ENCODE measurements at regions not wholly inside any gene's neighbourhood (a gene's known extent, or its start where the extent isn't known, plus 50 kb on each side); places are given as distances from the start of the nearest gene placed in this dataset.
"Not testable (repeated sequence)": the region's sequence is repeated elsewhere in the genome, so short reads cannot be mapped to it uniquely, and the experiment has no call there.

GRCh38 chr21:6553505-6554376, 3967.6 kb upstream of the TPTE start:
- intact Hi-C loops (cut with DNase I); H3K9me3 ChIP-seq; H3K9ac ChIP-seq (ENCODE audit: low read depth in 2 of 2, low read length in 2 of 2); DNase-seq; H3K27me3 ChIP-seq; H3K36me3 ChIP-seq; H3K4me1 ChIP-seq; H3K4me3 ChIP-seq; H3K27ac ChIP-seq: not testable (repeated sequence)

GRCh38 chr21:6554377-6554864, 3967.0 kb upstream of the TPTE start:
- H3K36me3 ChIP-seq; H3K9me3 ChIP-seq; H3K27me3 ChIP-seq; intact Hi-C loops (cut with DNase I); H3K27ac ChIP-seq; H3K4me1 ChIP-seq; DNase-seq; H3K9ac ChIP-seq (ENCODE audit: low read depth in 2 of 2, low read length in 2 of 2); H3K4me3 ChIP-seq: not testable (repeated sequence)

GRCh38 chr21:6556516-6556915, 3964.9 kb upstream of the TPTE start:
- intact Hi-C loops (cut with DNase I); H3K4me1 ChIP-seq; H3K9ac ChIP-seq (ENCODE audit: low read depth in 2 of 2, low read length in 2 of 2); DNase-seq; H3K27me3 ChIP-seq; H3K9me3 ChIP-seq; H3K4me3 ChIP-seq; H3K27ac ChIP-seq; H3K36me3 ChIP-seq: not testable (repeated sequence)

- H3K4me1 ChIP-seq; H3K27me3 ChIP-seq; DNase-seq; intact Hi-C loops (cut with DNase I); H3K36me3 ChIP-seq; H3K9me3 ChIP-seq; H3K27ac ChIP-seq; H3K9ac ChIP-seq (ENCODE audit: low read depth in 2 of 2, low read length in 2 of 2); H3K4me3 ChIP-seq: not testable (repeated sequence)
Observed at GRCh38 chr21:6557415-6557814, 3964.0 kb upstream of the TPTE start.

- intact Hi-C loops (cut with DNase I); H3K36me3 ChIP-seq; H3K27ac ChIP-seq; DNase-seq; H3K27me3 ChIP-seq; H3K9ac ChIP-seq (ENCODE audit: low read depth in 2 of 2, low read length in 2 of 2); H3K9me3 ChIP-seq; H3K4me1 ChIP-seq; H3K4me3 ChIP-seq: not testable (repeated sequence)
Observed at GRCh38 chr21:6561168-6561567, 3960.2 kb upstream of the TPTE start.

GRCh38 chr21:6561578-6561977, 3959.8 kb upstream of the TPTE start:
- intact Hi-C loops (cut with DNase I); H3K27ac ChIP-seq; H3K9ac ChIP-seq (ENCODE audit: low read depth in 2 of 2, low read length in 2 of 2); H3K36me3 ChIP-seq; H3K9me3 ChIP-seq; H3K4me1 ChIP-seq; H3K4me3 ChIP-seq; DNase-seq; H3K27me3 ChIP-seq: not testable (repeated sequence)

- H3K4me3 ChIP-seq; H3K36me3 ChIP-seq; H3K4me1 ChIP-seq; H3K9me3 ChIP-seq; H3K9ac ChIP-seq (ENCODE audit: low read depth in 2 of 2, low read length in 2 of 2); DNase-seq; H3K27me3 ChIP-seq; intact Hi-C loops (cut with DNase I); H3K27ac ChIP-seq: not testable (repeated sequence)
Observed at GRCh38 chr21:6564543-6565166, 3956.7 kb upstream of the TPTE start.

- H3K9me3 ChIP-seq; H3K4me3 ChIP-seq; H3K36me3 ChIP-seq; H3K9ac ChIP-seq (ENCODE audit: low read depth in 2 of 2, low read length in 2 of 2); H3K27ac ChIP-seq; intact Hi-C loops (cut with DNase I); H3K27me3 ChIP-seq; H3K4me1 ChIP-seq: not testable (repeated sequence)
- peak; percentile 12 for DNase-seq
Observed at GRCh38 chr21:6565190-6566094, 3955.9 kb upstream of the TPTE start.

- H3K27me3 ChIP-seq; intact Hi-C loops (cut with DNase I); H3K27ac ChIP-seq; H3K9me3 ChIP-seq; H3K4me3 ChIP-seq; H3K4me1 ChIP-seq; DNase-seq; H3K36me3 ChIP-seq; H3K9ac ChIP-seq (ENCODE audit: low read depth in 2 of 2, low read length in 2 of 2): not testable (repeated sequence)
Observed at GRCh38 chr21:6567542-6567941, 3953.8 kb upstream of the TPTE start.

GRCh38 chr21:6569152-6569551, 3952.2 kb upstream of the TPTE start:
- H3K4me3 ChIP-seq; H3K27me3 ChIP-seq; H3K9me3 ChIP-seq; intact Hi-C loops (cut with DNase I); H3K9ac ChIP-seq (ENCODE audit: low read depth in 2 of 2, low read length in 2 of 2); H3K4me1 ChIP-seq; H3K27ac ChIP-seq; H3K36me3 ChIP-seq; DNase-seq: not testable (repeated sequence)

- H3K9ac ChIP-seq (ENCODE audit: low read depth in 2 of 2, low read length in 2 of 2); intact Hi-C loops (cut with DNase I); H3K4me1 ChIP-seq; H3K9me3 ChIP-seq; H3K27ac ChIP-seq; H3K4me3 ChIP-seq; H3K36me3 ChIP-seq; DNase-seq; H3K27me3 ChIP-seq: not testable (repeated sequence)
Observed at GRCh38 chr21:6569587-6570392, 3951.6 kb upstream of the TPTE start.

GRCh38 chr21:6570700-6571368, 3950.5 kb upstream of the TPTE start:
- H3K36me3 ChIP-seq; H3K4me1 ChIP-seq; H3K9me3 ChIP-seq; H3K27ac ChIP-seq; intact Hi-C loops (cut with DNase I); H3K27me3 ChIP-seq; H3K4me3 ChIP-seq; H3K9ac ChIP-seq (ENCODE audit: low read depth in 2 of 2, low read length in 2 of 2); DNase-seq: not testable (repeated sequence)

Data from colonic mucosa (tissue), 4 donors.